Progenitor cell of endocrine pancreas (in vitro differentiated cells): ENCODE measurements at regions not wholly inside any gene's neighbourhood (a gene's known extent, or its start where the extent isn't known, plus 50 kb on each side); places are given as distances from the start of the nearest gene placed in this dataset.

Experiments used
- DNase-seq: peaks from one replicate; pipeline ENCODE4 v3.0.0; 2021; ENCODE audit warnings: low spot score; ENCODE audit not compliant: unreplicated experiment
- H3K27ac Mint-ChIP-seq: 2 replicates; pipeline ENCODE4 v1.8.0; 2021; ENCODE audit warnings: mild to moderate bottlenecking, moderate library complexity, mixed read lengths
- H3K27me3 Mint-ChIP-seq: 2 replicates; pipeline ENCODE4 v1.8.0; 2021; ENCODE audit warnings: mixed read lengths
- H3K36me3 Mint-ChIP-seq: 2 replicates; pipeline ENCODE4 v1.8.0; 2022; ENCODE audit warnings: mixed read lengths; ENCODE audit not compliant: insufficient read depth
- H3K4me1 Mint-ChIP-seq: 2 replicates; pipeline ENCODE4 v1.8.0; 2021; ENCODE audit warnings: low read depth, mixed read lengths
- H3K4me3 Mint-ChIP-seq: 2 replicates; pipeline ENCODE4 v1.8.0; 2021; ENCODE audit warnings: low read depth, mild to moderate bottlenecking, moderate library complexity, mixed read lengths
- H3K9me3 Mint-ChIP-seq: 2 replicates; pipeline ENCODE4 v1.8.0; 2021; ENCODE audit warnings: low read depth, mixed read lengths
- TF ChIP-seq, protein P1 (sequence below): fragments of 200-600 bp; sonication (generic); IDR thresholded peaks from one replicate; pipeline ENCODE4 v1.5.0; 2021; ENCODE audit warnings: antibody characterized with exemption, mild to moderate bottlenecking; ENCODE audit not compliant: unreplicated experiment

DNA sequence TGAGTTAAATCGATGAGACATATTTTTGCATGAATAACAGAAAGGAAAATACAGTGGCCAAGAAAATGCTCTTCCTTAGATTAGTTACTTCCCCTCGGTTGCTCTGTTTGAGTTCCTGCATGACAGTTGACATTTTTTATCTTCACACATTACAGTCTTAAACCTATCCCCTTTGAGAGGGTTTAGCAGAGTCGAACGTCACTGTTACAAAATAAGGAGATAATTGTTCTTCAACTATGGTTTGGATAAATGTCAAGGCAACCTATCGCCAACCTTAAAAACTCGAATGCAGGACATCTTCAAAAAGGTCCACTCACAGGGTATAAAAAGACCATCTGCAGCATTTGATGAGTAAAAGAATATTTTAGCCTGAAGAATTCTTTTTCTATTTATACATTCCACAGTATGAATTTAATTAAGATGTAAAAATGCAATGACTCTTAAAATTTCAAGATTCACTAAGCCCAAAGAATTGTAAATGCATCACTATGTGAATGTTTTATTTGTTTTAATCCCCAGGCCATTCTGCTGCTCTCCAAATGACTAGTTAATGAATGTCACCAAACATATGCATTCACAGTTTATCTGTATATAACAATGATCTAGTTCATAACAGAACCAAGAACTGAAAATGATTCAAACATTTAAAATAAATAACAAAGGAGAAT lies 68.9 kb upstream of the COL11A1 start:
- Mint-ChIP-seq H3K27ac (no peak overlapping the region), H3K27me3 (no peaks in the 10 kb centered on the region), H3K36me3 (no peaks in the 10 kb centered on the region), H3K9me3 (no peaks in the 10 kb centered on the region), H3K4me3 (no peak overlapping the region), H3K4me1 (no peaks in the 10 kb centered on the region)
- TF ChIP-seq, protein P1, sequence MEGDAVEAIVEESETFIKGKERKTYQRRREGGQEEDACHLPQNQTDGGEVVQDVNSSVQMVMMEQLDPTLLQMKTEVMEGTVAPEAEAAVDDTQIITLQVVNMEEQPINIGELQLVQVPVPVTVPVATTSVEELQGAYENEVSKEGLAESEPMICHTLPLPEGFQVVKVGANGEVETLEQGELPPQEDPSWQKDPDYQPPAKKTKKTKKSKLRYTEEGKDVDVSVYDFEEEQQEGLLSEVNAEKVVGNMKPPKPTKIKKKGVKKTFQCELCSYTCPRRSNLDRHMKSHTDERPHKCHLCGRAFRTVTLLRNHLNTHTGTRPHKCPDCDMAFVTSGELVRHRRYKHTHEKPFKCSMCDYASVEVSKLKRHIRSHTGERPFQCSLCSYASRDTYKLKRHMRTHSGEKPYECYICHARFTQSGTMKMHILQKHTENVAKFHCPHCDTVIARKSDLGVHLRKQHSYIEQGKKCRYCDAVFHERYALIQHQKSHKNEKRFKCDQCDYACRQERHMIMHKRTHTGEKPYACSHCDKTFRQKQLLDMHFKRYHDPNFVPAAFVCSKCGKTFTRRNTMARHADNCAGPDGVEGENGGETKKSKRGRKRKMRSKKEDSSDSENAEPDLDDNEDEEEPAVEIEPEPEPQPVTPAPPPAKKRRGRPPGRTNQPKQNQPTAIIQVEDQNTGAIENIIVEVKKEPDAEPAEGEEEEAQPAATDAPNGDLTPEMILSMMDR, result no peak
- DNase-seq, result no peak

- Mint-ChIP-seq H3K27me3 (no peaks in the 10 kb centered on the region), H3K36me3 (no peaks in the 10 kb centered on the region), H3K4me3 (no peak overlapping the region), H3K27ac (no peak overlapping the region), H3K9me3 (peaks cover 4% of the 10 kb centered on the region), H3K4me1 (no peaks in the 10 kb centered on the region)
- no peak for DNase-seq
- TF ChIP-seq, protein P1, result no peak
Observed at GRCh38 chr1:103171041-103171590, 62.8 kb upstream of the COL11A1 start.

DNA sequence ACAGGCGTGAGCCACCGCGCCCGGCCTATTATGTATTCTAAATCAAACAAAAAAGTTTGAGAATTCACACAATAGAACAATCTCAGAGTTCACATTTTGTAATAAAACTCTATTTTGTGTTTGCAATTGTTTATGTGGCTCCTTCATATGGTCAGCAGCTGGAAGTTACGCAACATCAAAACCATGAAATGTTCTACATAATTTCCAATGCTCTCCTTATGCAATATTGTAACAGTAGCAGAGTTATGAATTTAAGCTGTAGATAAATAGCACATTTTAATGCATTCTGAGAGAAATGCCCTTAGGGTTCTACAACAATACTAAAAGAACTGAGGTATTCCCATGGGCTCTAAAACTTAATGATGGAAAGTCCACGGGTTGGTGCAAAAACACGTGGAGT lies 62.3 kb upstream of the COL11A1 start:
- Mint-ChIP-seq H3K4me1 (no peaks in the 10 kb centered on the region), H3K27ac (no peak overlapping the region), H3K36me3 (no peaks in the 10 kb centered on the region), H3K9me3 (peaks cover 5% of the 10 kb centered on the region), H3K27me3 (no peaks in the 10 kb centered on the region), H3K4me3 (no peak overlapping the region)
- no peak for DNase-seq
- TF ChIP-seq, protein P1, result no peak

- no peaks in the 10 kb centered on the region for H3K27me3 Mint-ChIP-seq
- peaks cover 5% of the 10 kb centered on the region for H3K9me3 Mint-ChIP-seq
- no peaks in the 10 kb centered on the region for H3K36me3 Mint-ChIP-seq
- no peaks in the 10 kb centered on the region for H3K4me1 Mint-ChIP-seq
- TF ChIP-seq, protein P1, result no peak
- H3K4me3 Mint-ChIP-seq, result no peak overlapping the region
- no peak for DNase-seq
- H3K27ac Mint-ChIP-seq, result no peak overlapping the region
Observed at GRCh38 chr1:103162360-103162759, 54.0 kb upstream of the COL11A1 start.

DNA sequence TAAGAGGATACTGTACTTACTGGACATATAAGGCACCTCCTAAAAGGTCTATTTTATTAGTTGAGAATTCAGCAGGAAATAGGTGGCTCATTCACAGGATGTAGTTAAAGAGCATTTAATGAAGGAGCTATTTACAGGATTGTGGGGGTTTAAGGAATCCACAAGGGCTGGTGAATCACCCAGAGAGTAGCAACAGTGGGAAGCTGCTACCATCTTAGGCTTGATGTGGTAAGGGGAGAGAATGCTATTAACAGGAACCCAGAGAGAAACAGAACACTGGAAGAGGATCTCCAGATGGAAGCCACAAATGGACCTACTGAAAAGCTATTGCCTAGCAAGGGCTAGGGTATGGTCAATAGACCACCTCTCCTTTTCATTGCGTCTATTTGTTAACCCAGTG lies 52.0 kb upstream of the COL11A1 start:
- no peaks in the 10 kb centered on the region for H3K9me3 Mint-ChIP-seq
- no peak overlapping the region for H3K27ac Mint-ChIP-seq
- H3K4me3 Mint-ChIP-seq, result no peak overlapping the region
- no peak for DNase-seq
- no peaks in the 10 kb centered on the region for H3K27me3 Mint-ChIP-seq
- H3K36me3 Mint-ChIP-seq, result no peaks in the 10 kb centered on the region
- no peaks in the 10 kb centered on the region for H3K4me1 Mint-ChIP-seq
- TF ChIP-seq, protein P1, result no peak
